GM12892 (cell line): ENCODE measurements at regions not wholly inside any gene's neighbourhood (a gene's known extent, or its start where the extent isn't known, plus 50 kb on each side); places are given as distances from the start of the nearest gene placed in this dataset.
A peak's percentile ranks its signal among the peaks of the same experiment; 100 is the strongest.

Experiments
- DNase-seq: peaks from one replicate; pipeline ENCODE4 v3.0.0; 2011; ENCODE audit not compliant: insufficient read length
- FAIRE-seq: peaks from 2 replicates; lab custom pipeline; 2011; peaks lifted over from hg19 to GRCh38; lab: Jason Lieb, UNC
- POLR2A ChIP-seq: IDR thresholded peaks from 2 replicates; pipeline ENCODE4 v1.6.1; 2011; ENCODE audit warnings: low read depth, low read length, control low read depth
- POLR2AphosphoS5 ChIP-seq: IDR thresholded peaks from 2 replicates; pipeline ENCODE4 v1.6.1; 2011; ENCODE audit warnings: low read depth, low read length, control low read depth
- TAF1 ChIP-seq: IDR thresholded peaks from 2 replicates; pipeline ENCODE4 v1.6.1; 2011; ENCODE audit warnings: low read depth, mild to moderate bottlenecking, control low read depth, low read length, borderline replicate concordance

- no peak for DNase-seq
- FAIRE-seq, result no peak
These were observed 70.6 kb downstream of the RSL24D1 start for GRCh38 chr15:55126111-55126510.

DNA sequence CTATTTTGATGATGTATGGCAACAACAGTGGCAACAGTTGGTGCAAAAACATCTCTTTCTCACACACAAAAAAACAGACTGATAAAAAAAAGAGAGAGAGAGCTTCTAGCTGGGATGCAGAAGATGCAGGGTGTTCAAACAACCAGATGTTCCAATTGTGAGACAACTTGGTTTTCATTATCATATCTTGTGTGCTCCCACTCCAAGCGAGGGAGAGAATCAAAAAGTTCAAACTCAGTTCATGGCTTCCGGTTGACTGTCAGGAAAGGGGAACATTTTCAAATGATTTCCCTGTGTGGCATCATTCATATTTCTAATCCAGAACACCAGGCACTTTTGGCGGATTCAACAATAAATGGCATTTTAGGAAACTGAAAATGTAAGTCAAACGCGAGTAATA is 72.1 kb downstream of the RSL24D1 start:
- FAIRE-seq, result no peak
- TF ChIP-seq POLR2A (no peak), POLR2AphosphoS5 (no peak)
- no peak for DNase-seq

More at GRCh38 chr15:55126111-55126510, 70.6 kb downstream of the RSL24D1 start:
- TF ChIP-seq POLR2AphosphoS5, result no peak

GRCh38 chr15:55118344-55118870 is 78.3 kb downstream of the RSL24D1 start:
- DNase-seq (no peak), FAIRE-seq (no peak)
- TF ChIP-seq POLR2AphosphoS5 (no peak), POLR2A (no peak), TAF1 (no peak)

DNA sequence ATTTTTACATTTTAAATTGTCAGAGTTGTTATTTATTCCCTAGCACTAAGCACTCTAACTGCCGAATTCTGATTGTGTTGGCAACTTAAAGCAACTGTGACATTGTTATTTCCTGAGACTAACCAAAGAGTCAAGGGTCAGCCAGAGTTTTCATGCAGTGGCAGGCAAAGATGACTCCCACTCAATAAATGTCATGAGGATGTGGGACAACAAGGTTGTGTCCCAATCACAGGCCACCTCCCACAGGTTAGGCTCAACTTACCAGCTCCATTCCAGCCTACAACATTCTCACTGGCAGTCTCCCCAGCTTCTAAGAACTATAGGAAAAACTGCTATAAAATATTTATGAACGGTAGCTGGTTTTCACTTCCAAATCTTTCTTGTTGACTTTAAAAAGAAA is 80.1 kb downstream of the RSL24D1 start:
- no peak for FAIRE-seq
- TF ChIP-seq TAF1 (no peak), POLR2AphosphoS5 (no peak), POLR2A (no peak)
- no peak for DNase-seq

DNA sequence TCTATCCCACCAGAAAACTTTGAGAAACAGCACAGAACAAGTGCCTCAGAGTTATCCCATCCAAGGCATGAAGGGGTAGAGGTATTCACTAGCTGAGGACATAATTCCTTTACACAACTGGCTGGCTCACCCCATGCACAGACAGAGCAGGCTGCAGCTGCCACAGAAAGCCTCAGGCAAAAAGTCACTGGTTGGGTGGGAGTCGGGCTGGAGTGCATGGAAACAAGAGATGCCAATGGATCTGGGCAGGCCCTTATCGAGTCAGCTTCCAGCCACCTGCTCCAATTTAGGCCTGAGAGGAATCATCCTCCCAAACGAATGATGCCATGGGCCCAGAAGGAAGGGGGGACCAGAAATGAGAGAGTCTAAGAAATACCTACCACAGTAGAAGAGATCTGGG is 83.0 kb downstream of the RSL24D1 start:
- DNase-seq (no peak), FAIRE-seq (no peak)
- TF ChIP-seq POLR2A (no peak), TAF1 (no peak), POLR2AphosphoS5 (no peak)

DNA sequence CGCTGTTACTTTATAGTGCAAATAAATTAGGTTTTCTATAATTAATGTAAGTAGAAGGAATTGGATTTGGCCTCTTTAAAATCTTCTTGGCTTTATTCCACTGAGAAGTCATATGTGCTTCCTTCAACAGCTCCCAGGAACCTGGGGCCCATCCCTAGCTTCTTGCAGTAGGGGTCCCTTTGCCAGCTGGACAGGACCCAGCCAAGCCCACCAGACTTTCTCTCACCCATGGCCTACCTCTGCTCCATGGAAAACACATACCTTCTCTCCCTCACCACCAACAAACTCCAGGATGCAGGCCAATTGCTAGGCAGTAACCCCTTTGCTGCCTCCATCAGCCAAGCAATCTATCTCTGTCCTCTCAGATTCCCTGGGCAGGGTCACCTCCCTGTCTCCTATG is 84.0 kb downstream of the RSL24D1 start:
- DNase-seq (no peak), FAIRE-seq (no peak)
- TF ChIP-seq POLR2A (no peak), TAF1 (no peak), POLR2AphosphoS5 (no peak)

GRCh38 chr15:55110446-55110845 is 86.3 kb downstream of the RSL24D1 start:
- FAIRE-seq, result no peak
- DNase-seq, result no peak
- TF ChIP-seq TAF1 (no peak), POLR2A (no peak), POLR2AphosphoS5 (no peak)

- TF ChIP-seq TAF1, result no peak
- no peak for TF ChIP-seq POLR2AphosphoS5
- TF ChIP-seq POLR2A, result no peak
- DNase-seq, result peak; percentile 12
- no peak for FAIRE-seq
These were observed 87.8 kb downstream of the RSL24D1 start for GRCh38 chr15:55108858-55109518.

DNA sequence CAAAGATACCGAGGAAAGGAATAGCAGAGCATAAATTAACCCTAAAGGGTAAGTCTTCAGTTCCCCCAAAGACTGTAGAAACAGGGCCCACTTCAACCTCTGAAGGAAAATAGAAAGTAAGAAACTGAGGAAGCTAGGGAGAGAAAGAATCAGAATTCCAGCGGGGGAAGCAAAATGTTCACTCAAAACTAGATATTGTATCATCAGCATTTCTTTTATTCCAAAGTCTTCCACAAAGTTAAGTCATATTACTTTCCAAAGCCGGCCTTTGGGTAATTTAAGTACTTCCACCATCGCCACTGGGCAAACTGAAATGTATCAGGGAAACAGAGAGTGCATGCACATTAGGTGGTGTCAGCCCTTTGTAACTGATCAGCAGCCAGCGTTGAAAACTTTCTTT is 88.3 kb downstream of the RSL24D1 start:
- FAIRE-seq (no peak), DNase-seq (no peak)
- TF ChIP-seq POLR2AphosphoS5, result no peak
- TF ChIP-seq POLR2A, result no peak
- no peak for TF ChIP-seq TAF1

DNA sequence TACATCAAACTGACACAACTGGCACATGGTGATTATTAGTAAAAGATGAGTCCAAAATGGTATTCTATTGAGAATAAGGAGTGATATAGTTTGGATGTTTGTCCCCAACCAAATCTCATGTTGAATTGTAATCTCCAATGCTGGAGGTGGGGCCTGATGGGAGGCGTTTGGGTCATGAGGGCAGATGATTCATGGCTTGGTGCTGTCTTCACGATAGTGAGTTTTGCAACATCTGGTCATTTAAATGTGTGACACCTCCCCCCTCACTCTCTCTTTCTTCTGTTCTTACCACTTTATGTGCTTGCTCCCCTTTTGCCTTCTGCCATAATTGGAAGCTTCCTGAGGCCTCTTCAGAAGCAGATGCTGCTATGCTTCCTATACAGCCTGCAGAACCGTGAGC is 90.6 kb downstream of the RSL24D1 start:
- FAIRE-seq (no peak), DNase-seq (no peak)
- no peak for TF ChIP-seq POLR2A
- no peak for TF ChIP-seq TAF1
- TF ChIP-seq POLR2AphosphoS5, result no peak

DNA sequence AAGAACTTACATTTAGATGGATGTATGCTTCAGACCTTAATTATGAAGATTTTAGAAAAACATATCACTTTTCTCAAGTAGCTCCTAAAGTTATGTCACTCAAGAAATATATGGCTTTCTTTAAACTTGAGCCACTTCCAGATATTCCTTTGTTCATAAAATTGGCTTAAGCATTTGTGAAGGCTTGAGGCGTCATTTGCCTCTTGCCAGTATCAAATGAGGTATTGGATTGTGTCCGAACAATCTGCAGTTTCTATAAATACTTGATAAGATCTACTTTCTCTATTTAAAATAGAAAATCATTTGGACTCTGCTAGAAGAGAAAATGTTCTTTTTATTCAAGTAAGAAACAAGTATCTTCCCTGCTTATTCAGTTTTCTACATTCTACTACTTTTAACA is 102.6 kb downstream of the RSL24D1 start:
- TF ChIP-seq POLR2A (no peak), POLR2AphosphoS5 (no peak), TAF1 (no peak)
- FAIRE-seq, result no peak
- DNase-seq, result no peak

- TF ChIP-seq POLR2AphosphoS5, result no peak
- no peak for TF ChIP-seq POLR2A
- no peak for TF ChIP-seq TAF1
- DNase-seq, result no peak
- no peak for FAIRE-seq
These were observed 108.5 kb downstream of the RSL24D1 start for GRCh38 chr15:55088207-55088606.
